SU-DHL-6 (cell line): ENCODE measurements at regions not wholly inside any gene's neighbourhood (a gene's known extent, or its start where the extent isn't known, plus 50 kb on each side); places are given as distances from the start of the nearest gene placed in this dataset.

Experiments
- EZH2phosphoT487 ChIP-seq: fragments of 200-600 bp; sonication (generic), shearing (Covaris generic); conservative IDR thresholded peaks from 2 replicates; pipeline ENCODE4 v1.6.1; 2018; ENCODE audit warnings: mild to moderate bottlenecking, antibody characterized with exemption, low read length, moderate library complexity, mixed read lengths
- TF ChIP-seq, protein P1 (sequence below): fragments of 200-600 bp; sonication (generic); IDR thresholded peaks from one replicate; pipeline ENCODE4 v1.5.1; 2017; ENCODE audit warnings: antibody characterized with exemption, mild to moderate bottlenecking, low read length, moderate library complexity; ENCODE audit not compliant: insufficient read depth, poor library complexity, severe bottlenecking

DNA sequence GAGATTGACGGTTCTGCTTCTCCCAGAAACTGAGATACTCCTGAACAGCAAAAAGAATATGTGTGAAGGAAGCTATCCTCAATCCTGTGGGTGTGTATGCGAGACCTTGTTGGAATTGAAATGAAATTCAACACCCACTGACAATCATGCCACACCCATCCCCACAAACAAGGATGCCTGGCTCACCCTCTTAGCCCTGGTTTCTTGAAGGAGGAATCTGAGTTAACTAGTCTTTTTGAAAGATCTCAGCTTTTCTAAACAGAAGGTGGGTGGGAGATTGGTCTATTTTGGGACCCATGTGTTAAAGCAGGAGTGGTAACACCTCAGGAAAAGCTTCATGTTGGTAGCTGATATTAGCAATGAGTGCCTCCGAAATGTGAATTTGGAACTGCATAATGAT is 1244.5 kb downstream of the CDH11 start:
- TF ChIP-seq, protein P1, sequence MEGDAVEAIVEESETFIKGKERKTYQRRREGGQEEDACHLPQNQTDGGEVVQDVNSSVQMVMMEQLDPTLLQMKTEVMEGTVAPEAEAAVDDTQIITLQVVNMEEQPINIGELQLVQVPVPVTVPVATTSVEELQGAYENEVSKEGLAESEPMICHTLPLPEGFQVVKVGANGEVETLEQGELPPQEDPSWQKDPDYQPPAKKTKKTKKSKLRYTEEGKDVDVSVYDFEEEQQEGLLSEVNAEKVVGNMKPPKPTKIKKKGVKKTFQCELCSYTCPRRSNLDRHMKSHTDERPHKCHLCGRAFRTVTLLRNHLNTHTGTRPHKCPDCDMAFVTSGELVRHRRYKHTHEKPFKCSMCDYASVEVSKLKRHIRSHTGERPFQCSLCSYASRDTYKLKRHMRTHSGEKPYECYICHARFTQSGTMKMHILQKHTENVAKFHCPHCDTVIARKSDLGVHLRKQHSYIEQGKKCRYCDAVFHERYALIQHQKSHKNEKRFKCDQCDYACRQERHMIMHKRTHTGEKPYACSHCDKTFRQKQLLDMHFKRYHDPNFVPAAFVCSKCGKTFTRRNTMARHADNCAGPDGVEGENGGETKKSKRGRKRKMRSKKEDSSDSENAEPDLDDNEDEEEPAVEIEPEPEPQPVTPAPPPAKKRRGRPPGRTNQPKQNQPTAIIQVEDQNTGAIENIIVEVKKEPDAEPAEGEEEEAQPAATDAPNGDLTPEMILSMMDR, result no peak
- no peak for TF ChIP-seq EZH2phosphoT487
